K562 (cell line): ENCODE measurements at regions not wholly inside any gene's neighbourhood (a gene's known extent, or its start where the extent isn't known, plus 50 kb on each side); places are given as distances from the start of the nearest gene placed in this dataset.

Experiments
- ATAC-seq: fragments of 200-7000 bp; cut with Tn5 transposase; 3 replicates; pipeline ENCODE4 v1.9.1; 2020; ENCODE audit warnings: moderate library complexity
- BruUV-seq: library from RNA; stranded (reverse); fragments of 400-500 nt; replicated peaks from 2 replicates; lab custom pipeline; 2021; lab: Mats Ljungman, UMichigan
- CTCF ChIA-PET: fragments of 300-600 bp; formaldehyde crosslinking; extraction: SDS; loops from one replicate; lab custom pipeline; 2021; ENCODE audit warnings: low intra/inter-chr PET ratio; lab: Yijun Ruan, JAX
- POLR2A ChIA-PET: fragments of 300-600, 350-650 bp; sonication (Branson Sonifier 250); formaldehyde crosslinking; extraction: SDS; loops from one replicate; lab custom pipeline; 2021; ENCODE audit warnings: antibody characterized with exemption, inconsistent platforms; lab: Yijun Ruan, JAX
- DNase-seq, 4 experiments: peaks; one replicate each; pipeline versions ENCODE4 v3.0.0 to v3.0.0-alpha.2; 2011 to 2018; ENCODE audit warnings: low spot score in 3 of 4, mixed read lengths in 3 of 4; ENCODE audit errors: extremely low read depth in 1 of 4
- FAIRE-seq: peaks from 2 replicates; lab custom pipeline; 2011; peaks lifted over from hg19 to GRCh38; lab: Jason Lieb, UNC
- H2AFZ ChIP-seq: 2 replicates; pipeline ENCODE4 v1.6.0; 2011; ENCODE audit warnings: low read depth, low read length, control low read depth, inconsistent platforms
- H3K27ac ChIP-seq: fragments of 200-600 bp; 3 replicates; pipeline ENCODE4 v1.8.0; 2011; ENCODE audit warnings: low read depth, mild to moderate bottlenecking, control low read depth, inconsistent platforms, low read length, moderate library complexity, mixed read lengths; ENCODE audit errors: extremely low read depth
- H3K27me3 ChIP-seq, 2 experiments: fragments of 300-600 bp in 1 of 2; 2 replicates in 1 of 2; 3 replicates in 1 of 2; pipeline versions ENCODE4 v1.6.0 to v1.8.0; 2011; ENCODE audit warnings: inconsistent platforms in 2 of 2, low read length in 2 of 2, mild to moderate bottlenecking in 1 of 2, mixed read lengths in 1 of 2, moderate library complexity in 1 of 2; ENCODE audit not compliant: control insufficient read depth in 2 of 2, insufficient read depth in 2 of 2
- H3K36me3 ChIP-seq: fragments of 300-600 bp; 3 replicates; pipeline ENCODE4 v1.8.0; 2011; ENCODE audit warnings: mild to moderate bottlenecking, low read length, inconsistent platforms; ENCODE audit not compliant: control insufficient read depth, insufficient read depth
- H3K4me1 ChIP-seq, 2 experiments: fragments of 200-600 bp in 1 of 2; replicated peaks in 1 of 2; 2 replicates in 1 of 2; 3 replicates in 1 of 2; pipeline versions ENCODE4 v1.5.1 to v1.8.0; 2011; ENCODE audit warnings: inconsistent platforms in 2 of 2, low read length in 2 of 2, mild to moderate bottlenecking in 1 of 2, mixed read lengths in 1 of 2, moderate library complexity in 1 of 2; ENCODE audit not compliant: control insufficient read depth in 2 of 2, insufficient read depth in 2 of 2
- H3K4me2 ChIP-seq: 2 replicates; pipeline ENCODE4 v1.6.1; 2011; ENCODE audit warnings: low read length, control low read depth, inconsistent platforms, mixed read lengths; ENCODE audit not compliant: insufficient read depth
- H3K4me3 ChIP-seq: fragments of 200-600 bp; sonication (generic), shearing (Covaris generic); 2 replicates; pipeline ENCODE4 v1.5.1; 2016; ENCODE audit warnings: control low read depth, inconsistent platforms
- H3K79me2 ChIP-seq: fragments of 200-600 bp; 3 replicates; pipeline ENCODE4 v1.8.0; 2011; ENCODE audit warnings: low read length, inconsistent platforms; ENCODE audit not compliant: control insufficient read depth, insufficient read depth
- H3K9ac ChIP-seq, 2 experiments: 2 replicates each; pipeline versions ENCODE4 v1.6.0 to v1.6.1; 2011; ENCODE audit warnings: low read depth in 2 of 2, low read length in 2 of 2, control low read depth in 1 of 2, inconsistent platforms in 1 of 2, mild to moderate bottlenecking in 1 of 2, mixed read lengths in 1 of 2; ENCODE audit not compliant: insufficient read depth in 1 of 2
- H3K9me1 ChIP-seq: one replicate; pipeline ENCODE4 v1.6.0; 2011; ENCODE audit warnings: inconsistent platforms, mild to moderate bottlenecking, low read length, moderate library complexity; ENCODE audit not compliant: control insufficient read depth, insufficient read depth
- H3K9me3 ChIP-seq: replicated peaks from 2 replicates; pipeline ENCODE4 v1.5.1; 2011; ENCODE audit warnings: low read depth, low read length, inconsistent platforms; ENCODE audit not compliant: control insufficient read depth, insufficient read depth
- H4K20me1 ChIP-seq: replicated peaks from 2 replicates; pipeline ENCODE4 v1.6.1; 2011; ENCODE audit warnings: low read length, inconsistent platforms, mixed read lengths; ENCODE audit not compliant: control insufficient read depth, insufficient read depth
- DMBX1 ChIP-seq: fragments of 250-450 bp; sonication (Bioruptor Pico); IDR thresholded peaks from 2 replicates; pipeline ENCODE4 v1.8.0; 2022; ENCODE audit warnings: inconsistent platforms, mild to moderate bottlenecking, moderate library complexity, borderline replicate concordance
- FOXP1 ChIP-seq: sonication (generic); formaldehyde crosslinking; IDR thresholded peaks from 2 replicates; pipeline ENCODE4 v1.8.0; 2022; ENCODE audit warnings: mild to moderate bottlenecking, missing genetic modification reagents
- HSF4 ChIP-seq: fragments of 250-450 bp; sonication (Bioruptor Pico); IDR thresholded peaks from 2 replicates; pipeline ENCODE4 v2.1.2; 2022; ENCODE audit warnings: mild to moderate bottlenecking, moderate library complexity, borderline replicate concordance
- MAZ ChIP-seq, 2 experiments: fragments of 450-650 bp in 1 of 2; sonication (generic) in 1 of 2; formaldehyde crosslinking; IDR thresholded peaks in 1 of 2; conservative IDR thresholded peaks in 1 of 2; 2 replicates each; pipeline versions ENCODE4 v1.4.0 to v1.5.0; 2020; ENCODE audit warnings: mild to moderate bottlenecking in 1 of 2, missing genetic modification reagents in 1 of 2
- NCOA2 ChIP-seq, 2 experiments: fragments of 450-650 bp; IDR thresholded peaks; 2 replicates each; pipeline ENCODE4 v1.6.1; 2018; ENCODE audit warnings: mild to moderate bottlenecking in 2 of 2, moderate library complexity in 1 of 2; ENCODE audit not compliant: partially characterized antibody in 2 of 2
- POLR2AphosphoS5 ChIP-seq: IDR thresholded peaks from 2 replicates; pipeline ENCODE4 v1.6.1; 2011; ENCODE audit warnings: mild to moderate bottlenecking, low read depth, low read length, moderate library complexity; ENCODE audit not compliant: control insufficient read depth, insufficient read depth
- SMAD4 ChIP-seq: fragments of 250-450 bp; sonication (Bioruptor Pico); conservative IDR thresholded peaks from 2 replicates; pipeline ENCODE4 v1.8.0; 2021; ENCODE audit warnings: inconsistent platforms, mild to moderate bottlenecking, moderate library complexity
- TFAM ChIP-seq: fragments of 250-450 bp; sonication (Bioruptor Pico); conservative IDR thresholded peaks from 2 replicates; pipeline ENCODE4 v1.5.0; 2021; ENCODE audit warnings: mild to moderate bottlenecking, moderate library complexity
- XRCC4 ChIP-seq: IDR thresholded peaks from one replicate; pipeline ENCODE4 v1.6.1; 2011; ENCODE audit not compliant: insufficient read depth, insufficient read length; ENCODE audit errors: extremely low read depth
- ZNF584 ChIP-seq: fragments of 200-800 bp; sonication (Bioruptor generic); IDR thresholded peaks from 2 replicates; pipeline ENCODE4 v1.6.1; 2016; ENCODE audit warnings: low read depth, mild to moderate bottlenecking, missing genetic modification characterization, missing compliant biosample characterization
- WGBS: fragments of 100-300 bp; shearing (Covaris generic); methylation state at CpG from one replicate; pipeline ENCODE4 v1.1.6; 2016; ENCODE audit warnings: low coverage, mixed read lengths; ENCODE audit not compliant: insufficient coverage; ENCODE audit errors: missing lambda C conversion rate; 5-methylcytosine and 5-hydroxymethylcytosine counted together
- in situ Hi-C: fragments of 300-500 bp; cut with MboI; formaldehyde crosslinking; loops from 4 replicates; pipeline ENCODE4 v1.15.0; 2018; ENCODE audit warnings: inconsistent platforms, mixed read lengths
- intact Hi-C: fragments of 100-400 bp; cut with micrococcal nuclease; formaldehyde crosslinking; loops from 2 replicates; pipeline ENCODE4 v1.14.2; 2022
- TF ChIP-seq, protein P1 (sequence below): fragments of 250-450 bp; sonication (Bioruptor Pico); IDR thresholded peaks from 2 replicates; pipeline ENCODE4 v1.4.0; 2020; ENCODE audit warnings: borderline replicate concordance

DNA sequence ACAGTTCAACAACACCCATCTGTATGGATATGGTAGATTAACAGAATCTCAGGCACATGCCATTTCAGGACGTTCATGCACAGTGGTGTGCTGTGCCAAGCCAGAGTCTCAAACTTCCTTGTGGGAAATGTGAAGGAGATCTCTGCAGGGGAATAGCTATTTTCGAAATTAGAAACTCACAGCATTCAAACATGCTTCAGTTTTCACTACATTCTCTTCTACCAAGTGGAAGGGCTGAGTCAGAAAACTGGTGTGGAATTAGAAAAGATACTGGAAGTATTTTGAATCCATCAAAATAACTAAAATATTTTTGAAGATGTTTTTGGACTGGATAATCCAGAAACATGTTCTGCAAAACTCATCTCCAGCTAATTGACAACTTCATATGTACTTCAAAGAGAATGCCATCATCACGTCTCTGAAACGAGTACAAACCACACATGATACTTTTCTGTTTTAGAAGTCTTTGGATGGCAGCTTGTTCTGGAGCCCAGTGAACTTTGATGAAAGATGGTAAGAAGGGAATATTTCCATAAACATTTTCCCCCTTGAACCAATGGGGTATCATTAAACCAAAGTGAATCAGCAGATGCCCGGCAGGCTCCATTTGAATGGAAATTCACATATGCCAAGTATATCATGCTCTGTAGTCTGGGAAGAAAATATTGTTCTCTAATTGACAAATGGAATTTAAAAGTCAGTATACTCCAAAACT, 616.3 kb upstream of the IGFBP3 start:
- ChIA-PET CTCF (no interaction called here), POLR2A (no interaction called here)
- H3K9me3 ChIP-seq = no peaks in the 10 kb centered on the region; the same call in 1 of the 2 replicates
- 6% methylated on average over 5 of the region's 5 CpGs for WGBS
- ATAC-seq (no peak), FAIRE-seq (no peak), DNase-seq (no peak)
- intact Hi-C loops = no loop called here
- H3K4me3 ChIP-seq = no peak overlapping the region
- H3K9me1 ChIP-seq = no peaks in the 10 kb centered on the region
- no peaks in the 10 kb centered on the region for H3K4me1 ChIP-seq
- no peaks in the 10 kb centered on the region for H4K20me1 ChIP-seq
- no peaks in the 10 kb centered on the region for H3K79me2 ChIP-seq
- H2AFZ ChIP-seq = no peak overlapping the region
- no TSS peak for BruUV-seq
- H3K27ac ChIP-seq = no peak overlapping the region
- TF ChIP-seq ZNF584 (CRISPR knock-in tag) (no peak), FOXP1 (no peak), HSF4 (no peak), NCOA2 (IDR thresholded peaks at IDR 0.05; ENCODE audit: partially characterized antibody in 2 of 2) (no peak), SMAD4 (CRISPR knock-in tag) (no peak), MAZ (CRISPR knock-in tag; conservative IDR thresholded peaks at IDR 0.05 in 1 of 2, IDR thresholded peaks at IDR 0.05 in 1 of 2) (no peak), DMBX1 (CRISPR knock-in tag) (no peak), XRCC4 (no peak), TFAM (CRISPR knock-in tag) (no peak), POLR2AphosphoS5 (no peak)
- TF ChIP-seq, protein P1, sequence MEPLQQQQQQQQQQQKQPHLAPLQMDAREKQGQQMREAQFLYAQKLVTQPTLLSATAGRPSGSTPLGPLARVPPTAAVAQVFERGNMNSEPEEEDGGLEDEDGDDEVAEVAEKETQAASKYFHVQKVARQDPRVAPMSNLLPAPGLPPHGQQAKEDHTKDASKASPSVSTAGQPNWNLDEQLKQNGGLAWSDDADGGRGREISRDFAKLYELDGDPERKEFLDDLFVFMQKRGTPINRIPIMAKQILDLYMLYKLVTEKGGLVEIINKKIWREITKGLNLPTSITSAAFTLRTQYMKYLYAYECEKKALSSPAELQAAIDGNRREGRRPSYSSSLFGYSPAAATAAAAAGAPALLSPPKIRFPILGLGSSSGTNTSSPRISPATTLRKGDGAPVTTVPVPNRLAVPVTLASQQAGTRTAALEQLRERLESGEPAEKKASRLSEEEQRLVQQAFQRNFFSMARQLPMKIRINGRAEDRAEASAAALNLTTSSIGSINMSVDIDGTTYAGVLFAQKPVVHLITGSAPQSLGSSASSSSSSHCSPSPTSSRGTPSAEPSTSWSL (CRISPR knock-in tag) = no peak
- H3K4me2 ChIP-seq = no peak overlapping the region
- no peaks in the 10 kb centered on the region for H3K36me3 ChIP-seq
- no peak overlapping the region for H3K9ac ChIP-seq
- in situ Hi-C loops = no loop called here
- H3K27me3 ChIP-seq = no peaks in the 10 kb centered on the region
